A549 (cell line): ENCODE measurements at regions not wholly inside any gene's neighbourhood (a gene's known extent, or its start where the extent isn't known, plus 50 kb on each side); places are given as distances from the start of the nearest gene placed in this dataset.

Experiments
- ATAC-seq, 2 experiments: fragments of 200-7000 bp in 1 of 2; fragments of >200 bp in 1 of 2; cut with Nextera tagmentation in 1 of 2; cut with Tn5 transposase in 1 of 2; 3 replicates each; pipeline versions ENCODE4 v1.8.0 to v1.9.1; 2018 to 2020; ENCODE audit warnings: mild to moderate bottlenecking in 1 of 2, moderate library complexity in 1 of 2
- CTCF ChIA-PET: fragments of 300-600 bp; sonication (Branson Sonifier 250); formaldehyde crosslinking; extraction: SDS; loops from one replicate; lab custom pipeline; 2021; ENCODE audit warnings: antibody characterized with exemption, inconsistent platforms; lab: Yijun Ruan, JAX
- POLR2A ChIA-PET: fragments of 350-600 bp; formaldehyde crosslinking; extraction: SDS; loops from one replicate; lab custom pipeline; 2021; ENCODE audit warnings: antibody characterized with exemption, inconsistent platforms; lab: Yijun Ruan, JAX
- DNase-seq, 2 experiments: peaks; one replicate each; pipeline versions ENCODE4 v3.0.0 to v3.0.0-alpha.2; 2011 to 2016; ENCODE audit warnings: low read depth in 1 of 2, low spot score in 1 of 2
- FAIRE-seq: peaks from 2 replicates; lab custom pipeline; 2011; peaks lifted over from hg19 to GRCh38; lab: Jason Lieb, UNC
- H3K27ac ChIP-seq, 2 experiments: fragments of >200 bp; sonication (Bioruptor Twin); formaldehyde crosslinking; 3 replicates each; pipeline ENCODE4 v1.5.1; 2016 to 2017
- H3K4me1 ChIP-seq: fragments of >200 bp; sonication (Bioruptor Twin); formaldehyde crosslinking; 3 replicates; pipeline ENCODE4 v1.6.1; 2016
- H3K4me2 ChIP-seq: fragments of >200 bp; sonication (Bioruptor Twin); formaldehyde crosslinking; 3 replicates; pipeline ENCODE4 v1.6.1; 2016
- H3K4me3 ChIP-seq: fragments of >200 bp; sonication (Bioruptor Twin); formaldehyde crosslinking; 3 replicates; pipeline ENCODE4 v1.5.1; 2016
- H3K9me3 ChIP-seq: fragments of >200 bp; sonication (Bioruptor Twin); formaldehyde crosslinking; 3 replicates; pipeline ENCODE4 v1.6.1; 2016
- CBX2 ChIP-seq: fragments of 200-600 bp; sonication (generic); IDR thresholded peaks from 2 replicates; pipeline ENCODE4 v1.6.1; 2016; ENCODE audit warnings: low read depth, mild to moderate bottlenecking, borderline replicate concordance
- CBX8 ChIP-seq: fragments of 200-600 bp; sonication (generic); IDR thresholded peaks from 2 replicates; pipeline ENCODE4 v1.6.1; 2016
- CEBPB ChIP-seq, 2 experiments: fragments of >200 bp in 1 of 2; sonication (Bioruptor Twin) in 1 of 2; formaldehyde crosslinking in 1 of 2; IDR thresholded peaks; 2 replicates each; pipeline ENCODE4 v1.6.1; 2012 to 2016
- CHD2 ChIP-seq: fragments of 150-350 bp; IDR thresholded peaks from 2 replicates; pipeline ENCODE4 v1.6.1; 2014; ENCODE audit warnings: low read length; ENCODE audit not compliant: partially characterized antibody
- EP300 ChIP-seq, 2 experiments: fragments of >200 bp; sonication (Bioruptor Twin); formaldehyde crosslinking; IDR thresholded peaks; 2 replicates in 1 of 2; 3 replicates in 1 of 2; pipeline ENCODE4 v1.6.1; 2016 to 2017
- FOSB ChIP-seq: fragments of 250-450 bp; sonication (Bioruptor Pico); IDR thresholded peaks from 2 replicates; pipeline ENCODE4 v1.5.0; 2020; ENCODE audit warnings: mild to moderate bottlenecking, moderate library complexity
- HDAC2 ChIP-seq: fragments of 200-600 bp; sonication (generic); IDR thresholded peaks from 2 replicates; pipeline ENCODE4 v1.6.1; 2016
- HOXA7 ChIP-seq: fragments of 250-450 bp; sonication (Bioruptor Pico); IDR thresholded peaks from 2 replicates; pipeline ENCODE4 v1.5.0; 2020; ENCODE audit warnings: mild to moderate bottlenecking, moderate library complexity
- HOXB5 ChIP-seq: fragments of 250-450 bp; sonication (Bioruptor Pico); IDR thresholded peaks from 2 replicates; pipeline ENCODE4 v1.5.0; 2020; ENCODE audit warnings: mild to moderate bottlenecking, moderate library complexity
- JUNB ChIP-seq: fragments of >200 bp; sonication (Bioruptor Twin); formaldehyde crosslinking; IDR thresholded peaks from 2 replicates; pipeline ENCODE4 v1.6.1; 2016
- NFE2L2 ChIP-seq: fragments of 150-350 bp; conservative IDR thresholded peaks from 2 replicates; pipeline ENCODE4 v1.6.1; 2014; ENCODE audit warnings: low read length
- RAD21 ChIP-seq, 2 experiments: fragments of >200 bp in 1 of 2; sonication (Bioruptor Twin) in 1 of 2; formaldehyde crosslinking in 1 of 2; IDR thresholded peaks in 1 of 2; conservative IDR thresholded peaks in 1 of 2; 2 replicates in 1 of 2; 3 replicates in 1 of 2; pipeline ENCODE4 v1.6.1; 2012 to 2018; ENCODE audit warnings: inconsistent platforms in 1 of 2
- RARB ChIP-seq: fragments of 250-450 bp; sonication (Bioruptor Pico); IDR thresholded peaks from 2 replicates; pipeline ENCODE4 v1.8.0; 2021; ENCODE audit warnings: mild to moderate bottlenecking, moderate library complexity
- ZFP36 ChIP-seq: fragments of 450-650 bp; IDR thresholded peaks from 2 replicates; pipeline ENCODE4 v1.6.1; 2014; ENCODE audit warnings: borderline replicate concordance; ENCODE audit not compliant: partially characterized antibody
- ZNF302 ChIP-seq: fragments of 250-450 bp; sonication (Bioruptor Pico); IDR thresholded peaks from 2 replicates; pipeline ENCODE4 v1.9.0; 2021; ENCODE audit warnings: inconsistent platforms, mild to moderate bottlenecking, moderate library complexity
- WGBS: methylation state at CpG from one replicate; pipeline ENCODE4 v1.1.6; 2017; ENCODE audit errors: missing lambda C conversion rate; 5-methylcytosine and 5-hydroxymethylcytosine counted together
- TF ChIP-seq, protein P1 (sequence below): IDR thresholded peaks from 2 replicates; pipeline ENCODE4 v1.6.1; 2012; ENCODE audit warnings: low read depth, borderline replicate concordance
- TF ChIP-seq, protein P2 (sequence below): IDR thresholded peaks from 2 replicates; pipeline ENCODE4 v1.6.1; 2012
- TF ChIP-seq, protein P3 (sequence below): fragments of >200 bp; sonication (Bioruptor Twin); formaldehyde crosslinking; IDR thresholded peaks from 3 replicates; pipeline ENCODE4 v1.6.1; 2016
- TF ChIP-seq, protein P4 (sequence below): fragments of >200 bp; sonication (Bioruptor Twin); formaldehyde crosslinking; IDR thresholded peaks from 2 replicates; pipeline ENCODE4 v1.6.1; 2016
- TF ChIP-seq, protein P5 (sequence below): fragments of 250-450 bp; sonication (Bioruptor Pico); IDR thresholded peaks from 2 replicates; pipeline ENCODE4 v1.5.0; 2021; ENCODE audit warnings: mild to moderate bottlenecking, moderate library complexity, borderline replicate concordance

DNA sequence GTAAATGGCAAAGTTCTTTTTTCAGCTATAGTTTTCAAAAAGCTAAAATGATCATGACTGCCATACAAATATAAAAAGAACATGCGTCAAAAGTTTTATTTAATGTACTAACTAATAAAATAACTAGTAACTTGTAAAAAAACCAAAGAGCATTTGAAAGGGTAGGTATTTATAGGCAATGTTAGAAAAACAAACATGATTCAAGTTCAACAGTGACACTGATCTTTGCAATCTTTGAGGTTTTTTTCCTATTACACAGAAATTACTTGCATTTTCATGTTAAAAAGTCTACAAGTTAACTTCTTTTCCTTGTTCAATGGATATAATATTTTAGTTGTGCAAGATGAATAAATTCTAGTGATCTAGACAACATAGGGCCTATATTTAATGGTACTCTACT lies 72.3 kb upstream of the GRID2 start:
- ChIA-PET CTCF (no interaction called here), POLR2A (no interaction called here)
- 21% methylated on average over 1 of the region's 1 CpG for WGBS
- ATAC-seq (no peak), FAIRE-seq (no peak), DNase-seq (no peak)
- H3K27ac ChIP-seq = no peak overlapping the region
- H3K9me3 ChIP-seq = no peaks in the 10 kb centered on the region
- TF ChIP-seq ZNF302 (CRISPR knock-in tag) = no peak
- no peak for TF ChIP-seq CHD2
- no peak for TF ChIP-seq HOXA7 (CRISPR knock-in tag)
- TF ChIP-seq CBX8 = no peak
- no peaks in the 10 kb centered on the region for H3K4me1 ChIP-seq
- no peak overlapping the region for H3K4me2 ChIP-seq
- H3K4me3 ChIP-seq = no peak overlapping the region

DNA sequence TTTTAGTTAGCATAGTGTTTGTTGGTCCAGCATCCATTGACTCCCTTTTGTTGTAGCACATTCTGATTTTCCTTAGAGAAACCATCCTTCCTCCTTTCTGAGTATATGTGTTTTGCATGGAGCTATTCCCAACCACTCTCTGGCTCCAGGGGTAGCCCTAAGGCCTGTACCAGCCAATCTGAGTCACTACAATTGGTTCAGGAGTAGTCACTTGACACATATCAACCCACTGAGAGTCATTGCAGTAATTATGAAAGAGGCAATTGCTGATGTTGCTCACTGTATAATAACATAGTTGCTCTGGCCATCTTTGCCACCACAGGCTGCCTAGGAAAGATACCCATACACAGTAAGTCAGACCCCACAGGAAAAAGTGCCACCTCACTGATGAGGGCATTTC lies 71.2 kb upstream of the GRID2 start:
- FAIRE-seq (no peak), DNase-seq (no peak), ATAC-seq (no peak)
- H3K4me3 ChIP-seq = no peak overlapping the region
- H3K4me2 ChIP-seq = no peak overlapping the region
- no peaks in the 10 kb centered on the region for H3K9me3 ChIP-seq
- ChIA-PET CTCF (no interaction called here), POLR2A (no interaction called here)
- no peak overlapping the region; a peak in 1 of 6 replicates for H3K27ac ChIP-seq
- no peak for TF ChIP-seq CBX2
- TF ChIP-seq, protein P1, sequence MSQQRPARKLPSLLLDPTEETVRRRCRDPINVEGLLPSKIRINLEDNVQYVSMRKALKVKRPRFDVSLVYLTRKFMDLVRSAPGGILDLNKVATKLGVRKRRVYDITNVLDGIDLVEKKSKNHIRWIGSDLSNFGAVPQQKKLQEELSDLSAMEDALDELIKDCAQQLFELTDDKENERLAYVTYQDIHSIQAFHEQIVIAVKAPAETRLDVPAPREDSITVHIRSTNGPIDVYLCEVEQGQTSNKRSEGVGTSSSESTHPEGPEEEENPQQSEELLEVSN = no peak
- TF ChIP-seq, protein P2, sequence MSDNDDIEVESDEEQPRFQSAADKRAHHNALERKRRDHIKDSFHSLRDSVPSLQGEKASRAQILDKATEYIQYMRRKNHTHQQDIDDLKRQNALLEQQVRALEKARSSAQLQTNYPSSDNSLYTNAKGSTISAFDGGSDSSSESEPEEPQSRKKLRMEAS = no peak
- TF ChIP-seq, protein P3, sequence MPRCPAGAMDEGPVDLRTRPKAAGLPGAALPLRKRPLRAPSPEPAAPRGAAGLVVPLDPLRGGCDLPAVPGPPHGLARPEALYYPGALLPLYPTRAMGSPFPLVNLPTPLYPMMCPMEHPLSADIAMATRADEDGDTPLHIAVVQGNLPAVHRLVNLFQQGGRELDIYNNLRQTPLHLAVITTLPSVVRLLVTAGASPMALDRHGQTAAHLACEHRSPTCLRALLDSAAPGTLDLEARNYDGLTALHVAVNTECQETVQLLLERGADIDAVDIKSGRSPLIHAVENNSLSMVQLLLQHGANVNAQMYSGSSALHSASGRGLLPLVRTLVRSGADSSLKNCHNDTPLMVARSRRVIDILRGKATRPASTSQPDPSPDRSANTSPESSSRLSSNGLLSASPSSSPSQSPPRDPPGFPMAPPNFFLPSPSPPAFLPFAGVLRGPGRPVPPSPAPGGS = no peak
- TF ChIP-seq HOXB5 (CRISPR knock-in tag) = no peak
- no peak for TF ChIP-seq RAD21 (conservative IDR thresholded peaks at IDR 0.05 in 1 of 2, IDR thresholded peaks at IDR 0.05 in 1 of 2)
- H3K4me1 ChIP-seq = no peaks in the 10 kb centered on the region

DNA sequence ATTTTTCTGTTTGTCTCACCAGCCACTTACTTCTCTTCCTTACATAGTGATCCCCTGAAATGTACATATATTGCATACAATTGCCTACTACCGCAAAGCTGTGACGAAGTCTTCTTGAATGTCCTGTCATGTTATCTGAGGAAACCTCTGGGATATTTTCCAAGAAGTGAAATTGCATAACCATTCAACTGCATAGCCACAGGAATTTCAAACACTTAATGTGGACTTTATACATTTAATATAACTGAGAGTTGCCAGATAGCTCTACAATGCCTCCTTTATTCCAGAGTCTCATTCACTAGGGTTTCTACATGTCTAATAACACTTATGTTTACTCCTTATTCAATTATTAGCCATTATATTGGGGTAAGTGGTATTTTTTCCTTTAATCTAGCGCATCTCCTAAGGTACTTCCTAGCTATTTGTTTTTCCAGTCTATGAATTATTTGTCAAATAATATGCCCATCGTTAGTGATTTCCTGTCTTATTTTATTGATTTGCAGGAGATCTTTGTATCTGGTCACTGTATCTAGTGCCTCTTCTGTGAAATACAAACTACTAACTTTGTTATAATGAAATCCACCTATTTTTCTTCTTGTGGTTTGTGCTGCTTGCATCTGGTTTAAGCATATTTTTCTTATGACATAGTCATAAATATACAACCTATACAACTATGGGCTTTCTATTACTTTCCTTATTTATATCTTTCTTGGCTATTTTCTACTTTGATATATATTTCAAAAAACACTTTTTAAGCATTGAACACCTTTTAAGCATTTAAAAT lies 69.2 kb upstream of the GRID2 start:
- ChIA-PET POLR2A (no interaction called here), CTCF (no interaction called here)
- FAIRE-seq (no peak), DNase-seq (peak in 1 of 2 experiments; percentile 56), ATAC-seq (peak; percentile 58 to 66; a peak in 5 of 6 replicates)
- Histone ChIP-seq H3K9me3 (no peaks in the 10 kb centered on the region), H3K4me1 (no peaks in the 10 kb centered on the region), H3K4me3 (no peak overlapping the region), H3K27ac (peak overlapping the region in 1 of 2 experiments; percentile 26; a peak in 1 of 6 replicates), H3K4me2 (peak overlapping the region; percentile 58)
- TF ChIP-seq RARB (CRISPR knock-in tag) (no peak), RAD21 (conservative IDR thresholded peaks at IDR 0.05 in 1 of 2, IDR thresholded peaks at IDR 0.05 in 1 of 2) (no peak), FOSB (CRISPR knock-in tag) (no peak), NFE2L2 (no peak), ZFP36 (no peak), HDAC2 (no peak), CEBPB (IDR thresholded peaks at IDR 0.05) (peak; percentile 62 to 81), EP300 (IDR thresholded peaks at IDR 0.05) (peak; percentile 23 to 33; a peak in 2 of 5 replicates), JUNB (peak; percentile 15; the same call in 1 of the 2 replicates)
- TF ChIP-seq, protein P4, sequence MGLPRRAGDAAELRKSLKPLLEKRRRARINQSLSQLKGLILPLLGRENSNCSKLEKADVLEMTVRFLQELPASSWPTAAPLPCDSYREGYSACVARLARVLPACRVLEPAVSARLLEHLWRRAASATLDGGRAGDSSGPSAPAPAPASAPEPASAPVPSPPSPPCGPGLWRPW = peak; percentile 32; the same call in 1 of the 2 replicates
- TF ChIP-seq, protein P5, sequence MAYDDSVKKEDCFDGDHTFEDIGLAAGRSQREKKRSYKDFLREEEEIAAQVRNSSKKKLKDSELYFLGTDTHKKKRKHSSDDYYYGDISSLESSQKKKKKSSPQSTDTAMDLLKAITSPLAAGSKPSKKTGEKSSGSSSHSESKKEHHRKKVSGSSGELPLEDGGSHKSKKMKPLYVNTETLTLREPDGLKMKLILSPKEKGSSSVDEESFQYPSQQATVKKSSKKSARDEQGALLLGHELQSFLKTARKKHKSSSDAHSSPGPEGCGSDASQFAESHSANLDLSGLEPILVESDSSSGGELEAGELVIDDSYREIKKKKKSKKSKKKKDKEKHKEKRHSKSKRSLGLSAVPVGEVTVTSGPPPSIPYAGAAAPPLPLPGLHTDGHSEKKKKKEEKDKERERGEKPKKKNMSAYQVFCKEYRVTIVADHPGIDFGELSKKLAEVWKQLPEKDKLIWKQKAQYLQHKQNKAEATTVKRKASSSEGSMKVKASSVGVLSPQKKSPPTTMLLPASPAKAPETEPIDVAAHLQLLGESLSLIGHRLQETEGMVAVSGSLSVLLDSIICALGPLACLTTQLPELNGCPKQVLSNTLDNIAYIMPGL (CRISPR knock-in tag) = no peak
- WGBS = 4% methylated on average over 4 of the region's 4 CpGs
